Left renal pelvis (tissue), 4 donors: ENCODE measurements at regions not wholly inside any gene's neighbourhood (a gene's known extent, or its start where the extent isn't known, plus 50 kb on each side); places are given as distances from the start of the nearest gene placed in this dataset.
"Not testable (repeated sequence)": the region's sequence is repeated elsewhere in the genome, so short reads cannot be mapped to it uniquely, and the experiment has no call there.

Source experiments
- DNase-seq, 4 donors: peaks; one replicate each; pipeline ENCODE4 v3.0.0-alpha.2; 2013; ENCODE audit warnings: low read depth in 4 of 4, low spot score in 3 of 4

DNA sequence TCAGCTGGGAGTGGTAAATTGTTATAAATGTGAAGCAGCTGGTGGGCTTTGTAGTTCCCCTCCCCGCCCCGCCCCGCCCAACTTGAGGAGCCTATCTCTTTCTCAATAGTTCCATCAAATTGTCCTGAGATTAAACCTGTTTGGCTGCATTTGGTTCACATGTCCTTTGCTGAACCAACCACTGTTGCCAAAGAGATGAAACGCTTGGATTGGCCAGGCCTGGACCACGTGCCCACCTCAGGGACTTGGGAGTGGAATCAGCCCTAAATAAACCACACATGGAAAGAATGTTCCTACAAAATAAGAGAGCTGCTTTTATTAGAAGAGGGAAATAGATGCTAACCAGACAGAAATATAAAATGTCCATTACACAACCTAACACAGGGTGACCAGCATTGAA, 424.9 kb upstream of the KAZN start:
- no peak for DNase-seq

DNA sequence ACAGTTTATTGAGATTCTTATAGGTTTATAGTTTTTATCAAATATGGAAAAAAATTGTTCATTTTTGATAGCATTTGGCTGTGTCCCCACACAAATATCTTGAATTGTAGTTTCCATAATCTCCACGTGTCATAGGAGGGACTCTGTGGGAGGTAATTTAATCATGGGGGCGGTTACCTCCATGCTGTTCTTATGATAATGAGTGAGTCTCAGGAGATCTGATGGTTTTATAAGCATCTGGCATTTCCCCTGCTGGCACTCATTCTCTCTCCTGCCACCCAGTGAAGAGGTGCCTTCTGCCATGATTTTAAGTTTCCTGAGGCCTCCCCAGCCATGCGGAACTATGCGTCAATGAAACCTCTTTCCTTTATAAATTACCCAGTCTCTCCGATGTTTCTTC, 420.6 kb upstream of the KAZN start:
- not testable (repeated sequence) for DNase-seq

DNA sequence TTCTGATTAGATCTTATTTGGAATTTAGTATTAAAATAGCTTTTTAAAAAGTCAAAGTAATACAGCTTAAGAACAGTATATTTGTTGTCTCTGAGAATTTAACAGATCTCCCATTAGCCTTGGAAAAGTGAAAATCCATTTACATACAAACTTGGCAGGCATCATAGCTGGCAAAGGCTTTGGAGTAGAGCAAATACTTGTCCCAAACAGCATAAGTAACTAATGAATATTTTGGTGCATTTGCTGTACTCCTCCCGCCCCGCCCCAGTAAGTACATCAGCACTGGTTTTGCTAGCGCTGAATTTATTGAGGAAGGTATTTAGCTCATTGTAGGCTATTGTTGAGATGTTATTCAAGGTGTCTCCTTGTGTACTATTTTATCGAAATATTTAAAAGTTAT, 417.7 kb upstream of the KAZN start:
- DNase-seq, result no peak

DNA sequence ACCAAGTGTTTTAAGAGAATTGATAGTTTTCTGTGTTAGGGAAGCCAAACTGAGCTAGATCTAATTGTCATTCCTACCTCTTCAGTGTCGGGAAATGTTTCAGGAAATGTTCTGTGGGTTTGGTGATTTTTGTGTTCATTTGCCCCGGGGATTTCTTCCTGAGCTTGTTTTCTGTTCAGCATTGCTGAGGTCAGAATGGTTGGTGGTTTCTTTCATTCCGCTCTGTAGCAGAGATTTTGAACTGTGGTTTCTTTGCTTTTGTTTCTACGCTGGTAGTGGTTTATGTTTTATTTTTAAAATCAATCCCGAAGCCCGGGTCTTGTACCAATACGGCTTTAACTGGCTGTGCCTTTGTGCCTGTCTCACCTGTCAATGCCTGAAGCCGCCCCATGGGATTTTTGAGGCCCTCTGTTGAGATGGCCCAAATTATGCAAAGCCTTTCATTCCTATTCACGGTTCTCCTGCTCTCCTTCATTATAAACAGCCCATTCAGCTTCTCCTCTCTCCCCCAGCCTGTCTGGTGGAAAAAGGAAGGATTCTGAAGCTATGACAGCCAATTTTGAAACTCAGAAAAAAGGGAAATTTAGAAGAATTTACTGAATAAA, 417.2 kb upstream of the KAZN start:
- DNase-seq, result no peak

DNA sequence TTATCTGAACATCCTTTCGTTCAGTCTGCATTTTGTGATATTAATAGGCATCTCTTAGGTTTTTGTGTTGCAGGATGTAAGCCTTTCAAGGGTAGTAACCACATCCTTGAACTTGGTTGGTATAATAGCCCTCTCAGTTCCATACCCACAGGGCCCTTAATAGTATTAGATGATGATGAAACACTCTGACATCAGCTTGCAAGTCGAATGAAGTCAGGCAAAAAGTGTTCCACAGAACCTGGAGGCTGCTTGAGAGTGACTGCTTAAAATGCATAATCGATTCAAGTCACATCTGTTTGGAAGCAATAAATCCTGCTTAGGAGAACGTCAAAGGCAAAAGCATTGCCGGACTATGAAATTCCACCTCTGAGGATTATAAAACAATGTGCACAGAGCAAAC, 415.6 kb upstream of the KAZN start:
- no peak for DNase-seq

DNA sequence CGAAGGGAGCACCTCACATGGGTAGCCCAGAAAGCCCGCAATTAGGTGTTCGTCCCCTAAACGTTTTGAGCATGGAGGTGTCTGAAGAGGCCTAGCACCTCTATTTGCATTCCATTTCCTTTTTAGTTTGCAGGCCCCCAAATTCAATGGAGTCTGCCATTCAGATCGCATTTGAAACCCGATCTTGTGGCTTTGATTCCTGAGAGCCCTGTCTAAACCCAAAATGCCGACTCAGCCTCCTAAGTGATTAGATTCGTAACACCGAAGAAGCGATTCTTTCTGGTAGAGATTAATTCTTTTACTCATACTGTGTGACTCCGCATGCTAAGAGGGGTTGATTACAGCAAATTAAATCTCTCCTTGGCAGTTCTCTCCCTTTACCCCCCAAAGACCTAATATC, 415.2 kb upstream of the KAZN start:
- no peak for DNase-seq

DNA sequence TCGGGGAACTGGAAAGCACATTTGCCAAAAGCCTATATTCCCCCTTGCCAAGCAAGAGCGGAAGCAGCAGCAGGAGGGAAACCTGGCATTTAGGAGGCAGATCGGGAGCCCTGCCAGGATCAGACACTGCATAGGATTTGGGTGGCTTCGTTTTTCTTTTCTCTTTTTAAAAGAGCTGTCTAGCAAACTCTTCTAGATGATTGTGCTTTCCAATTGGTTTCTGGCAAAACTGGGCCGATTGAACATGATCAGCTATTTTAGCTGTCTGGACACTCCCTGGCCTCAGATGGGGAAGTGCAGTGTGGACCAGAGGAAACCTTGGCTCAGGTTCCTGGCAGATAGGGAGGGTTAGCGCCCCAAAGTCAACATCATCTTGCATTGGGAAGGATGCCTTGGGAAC, 414.0 kb upstream of the KAZN start:
- no peak for DNase-seq

DNA sequence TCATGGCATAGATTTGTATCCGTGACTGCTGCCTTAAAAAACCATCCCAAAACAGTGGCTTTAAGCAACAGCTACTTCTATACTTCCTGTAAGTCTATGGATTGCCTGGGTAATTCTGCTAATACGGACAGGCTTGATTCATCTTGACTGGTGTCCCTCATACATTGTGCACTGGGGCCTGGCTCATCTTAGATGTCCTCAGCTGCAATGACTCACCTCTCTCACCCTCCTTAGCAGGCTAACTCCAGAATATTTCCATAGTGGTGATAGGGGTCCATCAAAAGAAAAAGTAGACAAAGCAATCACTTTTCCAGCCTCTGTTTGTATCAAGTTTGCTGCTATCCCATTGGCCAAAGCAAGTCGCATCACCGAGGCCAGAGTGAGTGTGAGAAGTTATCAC, 409.1 kb upstream of the KAZN start:
- no peak for DNase-seq

DNA sequence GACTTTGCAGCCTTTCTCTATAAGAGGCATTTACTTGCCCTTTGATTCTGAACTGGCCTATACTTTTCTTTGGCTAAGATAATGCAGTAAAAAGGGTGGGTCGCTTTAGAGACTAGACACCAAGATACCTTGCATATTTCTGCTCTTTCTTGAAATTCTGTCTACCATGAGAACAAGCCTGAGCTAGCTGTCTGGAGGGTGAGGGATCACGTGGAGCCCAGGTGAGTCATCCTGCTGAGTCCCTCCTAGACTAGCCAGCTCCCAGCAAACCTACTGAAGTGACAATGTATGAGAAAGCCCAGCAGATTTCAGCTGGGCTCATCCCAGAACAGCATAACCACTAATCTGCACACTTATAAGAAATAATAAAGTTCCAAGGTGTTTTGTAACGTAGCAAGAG, 408.0 kb upstream of the KAZN start:
- DNase-seq, result no peak

DNA sequence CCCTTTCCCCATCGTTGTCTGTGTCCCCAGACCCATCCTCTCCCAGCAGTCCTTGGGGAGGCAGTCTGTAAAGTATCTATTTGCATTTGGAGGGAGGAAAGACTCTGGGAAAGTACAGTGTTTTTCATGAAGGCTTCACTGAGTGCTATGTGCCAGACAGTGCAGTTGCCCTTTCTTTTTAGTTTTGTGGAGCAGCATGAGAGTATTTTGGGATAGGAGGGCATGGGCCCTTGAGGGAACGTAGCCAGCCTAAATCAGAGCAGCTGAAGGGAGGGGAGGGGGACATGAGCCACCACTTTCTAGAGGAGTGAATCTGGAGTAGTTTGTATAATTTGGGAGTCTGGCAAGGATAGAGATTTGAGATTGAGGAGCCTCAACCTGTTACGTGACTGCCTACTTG, 404.0 kb upstream of the KAZN start:
- no peak for DNase-seq

DNA sequence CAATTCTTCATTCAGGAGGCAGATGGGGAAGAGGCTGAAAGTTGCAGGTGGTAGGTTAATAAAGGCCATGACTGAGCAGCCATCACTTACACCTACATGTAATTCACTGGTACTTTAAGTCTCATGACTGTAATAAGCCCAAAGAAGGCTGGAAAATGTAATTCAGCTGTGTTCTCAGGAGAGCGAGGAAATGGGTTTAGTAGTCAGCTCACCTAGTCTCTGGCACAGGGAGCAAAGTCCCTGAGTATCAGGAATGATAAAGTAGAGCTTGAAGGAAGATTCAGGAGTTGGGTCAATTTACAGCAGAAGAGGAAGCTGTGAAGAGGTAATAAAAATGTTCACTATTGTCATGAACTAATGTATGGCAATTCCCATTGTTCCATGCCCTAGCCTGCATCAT, 393.4 kb upstream of the KAZN start:
- no peak for DNase-seq

DNA sequence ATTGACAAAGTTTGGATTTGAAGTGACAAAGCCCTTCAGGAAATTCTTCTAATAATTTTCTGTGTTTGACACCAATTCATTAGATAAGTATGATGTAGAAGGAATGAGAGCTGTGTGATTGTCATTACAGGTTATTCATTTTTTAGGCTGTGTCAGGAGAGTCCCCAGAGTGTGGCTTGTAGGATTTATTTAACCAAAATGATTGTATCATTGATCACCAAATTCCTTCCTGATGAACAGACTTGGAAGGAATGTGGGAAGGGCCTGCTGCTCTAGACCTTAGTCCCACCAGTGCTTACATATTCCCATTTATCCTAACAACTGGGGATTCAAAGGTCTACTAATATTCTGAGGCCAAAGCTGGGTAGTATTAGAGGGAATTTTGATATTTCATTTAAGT, 383.3 kb upstream of the KAZN start:
- DNase-seq, result no peak

DNA sequence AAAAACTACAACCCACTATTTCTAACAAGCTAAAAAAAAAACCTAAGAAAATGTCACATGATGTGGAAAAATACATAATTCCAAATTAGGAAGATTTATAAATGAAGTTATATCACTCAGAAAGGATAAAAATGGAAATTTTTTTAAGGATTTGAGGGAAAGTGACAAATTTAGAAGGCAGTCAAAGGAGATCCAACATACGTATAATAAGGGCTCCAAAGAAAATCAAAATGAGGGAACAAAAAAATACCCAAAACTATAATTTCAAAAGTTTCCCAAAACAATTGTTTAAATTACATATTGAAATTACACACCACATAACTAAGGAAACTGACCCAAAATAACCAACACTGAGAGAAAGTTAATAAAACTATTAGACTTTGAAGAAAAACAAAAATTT, 381.1 kb upstream of the KAZN start:
- no peak for DNase-seq

DNA sequence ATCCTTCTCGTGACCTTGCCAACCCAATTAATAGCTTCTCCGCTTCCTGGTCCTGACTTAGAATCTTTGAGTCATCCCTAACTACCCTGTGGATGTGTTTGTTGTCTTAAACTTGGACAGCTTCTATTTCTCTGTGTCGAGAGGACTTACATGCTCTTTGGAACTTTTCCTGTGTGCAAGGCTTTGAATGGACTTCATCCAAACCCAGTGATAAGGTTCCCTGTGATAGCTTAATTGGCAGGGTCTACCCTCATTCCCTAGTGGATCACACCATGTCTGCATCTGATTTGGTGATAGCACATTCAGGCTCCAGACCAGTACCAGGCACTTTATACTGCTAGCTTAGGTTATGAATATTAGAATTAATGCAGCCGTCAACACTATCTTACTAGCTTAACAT, 378.2 kb upstream of the KAZN start:
- no peak for DNase-seq

DNA sequence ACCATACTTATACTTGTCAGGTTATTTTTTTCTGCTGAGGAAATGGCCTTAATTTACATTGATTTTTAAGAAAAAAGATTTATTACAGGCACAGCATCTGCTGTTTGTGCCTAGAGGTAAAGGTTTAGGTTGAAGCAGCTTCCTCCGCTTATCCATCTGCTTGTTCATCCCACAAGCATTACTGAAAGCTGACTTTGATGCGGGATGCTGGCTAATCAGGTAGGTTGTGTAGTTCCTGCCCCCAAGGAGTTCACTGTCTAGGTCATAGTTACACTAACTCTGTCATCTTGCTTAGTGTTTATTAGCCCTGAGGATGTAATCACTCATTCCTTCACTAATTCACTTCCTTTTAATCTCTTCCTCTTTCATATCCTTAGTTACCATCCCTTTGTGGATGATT, 377.7 kb upstream of the KAZN start:
- no peak for DNase-seq

DNA sequence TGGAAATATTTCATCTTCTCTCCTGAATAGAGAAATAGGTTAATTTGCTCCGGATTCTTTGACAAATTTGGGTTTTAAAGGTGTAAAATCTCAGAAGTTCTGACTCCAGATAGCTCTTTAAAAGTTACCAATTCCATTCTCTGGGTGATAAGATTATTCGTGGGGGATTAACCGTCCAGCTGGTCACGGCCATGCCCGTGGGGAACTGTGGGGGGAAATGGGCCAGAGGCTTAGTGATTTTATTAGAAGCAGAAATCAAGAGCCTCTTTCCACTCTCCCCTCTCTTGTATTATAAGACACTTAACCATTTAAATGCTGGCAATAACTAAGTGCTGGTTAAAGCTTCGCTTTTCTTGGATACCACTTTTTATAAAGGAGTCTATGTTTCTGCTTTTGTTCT, 376.4 kb upstream of the KAZN start:
- no peak for DNase-seq

DNA sequence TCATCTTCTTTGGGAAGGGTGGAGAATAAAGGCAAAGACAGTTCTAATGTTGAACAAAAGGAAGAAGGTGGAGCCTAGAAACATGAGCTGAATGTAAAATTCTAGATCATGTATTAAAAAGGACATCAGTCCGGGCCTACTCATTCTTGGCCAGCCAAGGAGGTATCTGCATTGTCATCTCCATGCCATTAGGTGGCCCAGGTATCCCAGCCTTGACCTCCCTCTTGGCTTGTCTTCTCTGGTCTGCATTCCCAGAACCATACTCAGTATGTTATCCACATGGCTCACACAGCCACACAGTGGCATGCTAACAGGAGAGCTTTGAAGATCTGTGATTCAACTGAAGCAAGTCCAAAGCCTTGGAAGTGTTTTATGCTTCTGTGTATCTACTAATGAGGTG, 369.8 kb upstream of the KAZN start:
- DNase-seq, result no peak

DNA sequence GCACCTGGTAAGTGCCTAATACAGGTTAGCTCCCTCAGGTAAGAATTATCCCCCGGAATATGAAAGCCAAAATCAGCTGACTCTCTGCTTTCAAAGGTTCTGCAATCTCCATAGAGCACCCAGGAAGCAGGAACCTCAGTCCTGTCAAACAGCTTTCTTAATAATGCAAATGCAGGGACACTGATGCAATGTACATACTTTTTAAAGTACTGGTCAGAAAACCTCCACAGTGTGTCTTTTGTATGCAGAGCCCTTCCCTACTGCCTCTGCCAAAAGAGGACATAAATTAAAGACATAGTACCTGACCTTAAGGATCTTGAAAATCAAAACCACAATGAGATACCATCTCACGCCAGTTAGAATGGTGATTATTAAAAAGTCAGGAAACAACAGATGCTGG, 365.0 kb upstream of the KAZN start:
- DNase-seq, result no peak

DNA sequence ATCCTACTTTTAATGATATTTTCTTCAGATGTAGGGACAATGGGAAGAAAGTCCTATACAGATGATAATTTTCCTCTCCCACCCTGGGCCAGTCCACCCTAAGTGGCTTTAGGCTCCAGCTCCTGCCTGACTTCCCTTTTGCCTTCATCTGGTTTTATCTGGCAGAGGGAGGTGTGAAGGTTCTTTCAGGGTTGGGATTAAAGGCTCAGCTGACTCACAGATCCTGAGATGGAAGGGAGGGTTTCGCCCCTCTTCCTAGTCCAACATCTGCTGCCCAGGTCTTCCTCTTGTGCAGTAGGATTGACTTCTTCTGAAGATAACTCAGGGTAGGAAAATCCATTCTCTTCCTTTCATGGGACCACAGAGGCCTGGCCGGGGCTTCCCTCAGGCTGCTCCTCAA, 362.4 kb upstream of the KAZN start:
- no peak for DNase-seq

DNA sequence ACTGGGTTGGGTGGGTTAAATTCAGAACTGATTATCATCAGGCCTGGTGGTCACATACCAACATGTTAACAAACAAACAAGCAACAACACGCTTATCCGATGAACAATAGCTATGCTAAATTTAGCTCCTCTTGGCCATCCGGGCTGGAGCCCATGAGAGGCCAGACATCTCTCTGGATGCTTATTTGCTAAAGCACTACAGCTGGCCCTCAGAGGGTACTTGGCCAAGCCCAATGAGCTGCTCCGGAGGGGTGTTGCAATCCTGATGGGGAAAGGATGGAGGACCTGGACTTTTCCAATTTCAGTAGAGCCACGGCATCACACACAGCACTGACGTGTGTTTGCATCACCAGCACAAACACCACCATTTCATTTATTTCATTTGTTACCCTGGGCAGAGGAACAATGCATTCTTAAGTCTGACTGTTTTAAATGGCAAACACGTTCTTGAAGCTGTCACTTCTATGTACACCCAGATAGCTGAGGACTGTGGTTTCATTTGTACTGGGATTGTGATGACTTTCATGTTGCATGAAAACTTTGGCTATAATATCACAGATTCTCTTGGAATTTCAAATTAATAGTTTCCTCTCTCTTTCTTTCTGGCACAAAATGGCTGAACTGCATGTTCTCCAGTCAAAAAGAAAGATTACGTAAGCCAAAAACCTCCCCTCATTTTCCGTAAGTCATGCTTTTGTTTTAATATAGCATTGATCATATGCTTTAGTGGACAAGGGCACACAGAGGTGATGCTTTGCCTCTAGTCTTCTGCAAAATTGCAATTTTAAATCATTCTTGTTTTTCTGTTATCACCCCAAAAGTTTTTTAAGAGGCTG, 359.8 kb upstream of the KAZN start:
- no peak for DNase-seq

DNA sequence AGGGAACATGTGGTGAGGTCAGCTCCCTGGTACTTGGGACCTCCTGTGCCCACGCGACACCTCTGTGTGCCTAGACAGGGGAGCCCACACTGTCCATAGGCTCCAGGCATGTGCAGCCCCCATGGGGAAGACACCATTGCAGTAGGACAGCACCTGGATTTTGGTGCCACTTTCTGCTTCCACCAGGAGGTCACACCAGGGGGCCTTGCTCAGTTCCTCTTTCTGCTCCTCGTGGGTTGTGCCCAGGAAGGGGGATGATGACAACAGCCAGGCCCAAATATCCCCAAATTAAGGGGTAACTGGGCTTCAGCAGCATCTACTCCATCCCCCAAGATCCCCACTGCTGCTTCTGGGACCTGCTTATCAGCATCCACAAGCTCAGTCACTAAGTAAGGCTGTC, 358.2 kb upstream of the KAZN start:
- DNase-seq, result no peak

DNA sequence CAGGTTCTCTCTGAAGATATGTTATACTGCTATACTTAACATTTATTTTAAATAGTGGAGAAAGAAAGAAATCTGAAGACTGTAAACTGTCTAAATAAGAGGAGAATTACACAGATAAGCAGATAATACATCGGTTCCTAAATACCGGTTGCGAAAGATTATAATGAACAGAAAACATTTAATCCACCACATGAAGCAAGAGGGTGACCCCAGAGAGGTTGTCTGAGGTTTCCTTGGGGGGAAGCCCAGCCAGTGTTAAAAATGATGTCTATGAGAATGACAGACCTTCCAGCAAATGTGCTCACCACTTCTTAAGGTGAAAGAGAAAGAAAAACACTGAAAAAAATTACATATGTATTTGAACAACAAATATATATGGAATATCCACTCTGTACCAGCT, 356.4 kb upstream of the KAZN start:
- no peak for DNase-seq

DNA sequence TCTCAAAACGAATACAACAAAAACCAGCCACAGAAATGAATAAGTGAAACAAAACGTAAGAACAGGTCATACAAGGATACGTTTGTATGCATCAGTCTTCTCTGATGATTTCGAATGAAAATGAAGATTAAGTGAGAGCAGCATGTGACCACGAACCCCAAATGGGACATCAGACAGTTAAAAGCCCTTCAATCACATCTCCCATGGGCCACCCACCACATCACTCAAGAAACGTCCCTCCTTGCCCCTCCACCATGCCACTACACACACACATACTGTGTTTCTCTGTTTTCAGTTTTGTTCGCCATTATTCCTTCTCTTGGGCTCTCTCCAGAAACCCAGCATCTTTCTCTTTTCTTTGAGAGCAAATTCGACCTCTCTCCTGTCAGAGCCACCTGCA, 355.6 kb upstream of the KAZN start:
- DNase-seq, result no peak
